HG02623 (cell line): ENCODE measurements at regions not wholly inside any gene's neighbourhood (a gene's known extent, or its start where the extent isn't known, plus 50 kb on each side); places are given as distances from the start of the nearest gene placed in this dataset.

Experiments used
- ATAC-seq: cut with Tn5 transposase; IDR thresholded peaks from one replicate; pipeline ENCODE4 v1.9.1; 2021; ENCODE audit warnings: moderate library complexity; ENCODE audit not compliant: unreplicated experiment

- ATAC-seq = no peak
Measured at GRCh38 chr14:85293612-85294234, 236.2 kb upstream of the FLRT2 start.

- no peak for ATAC-seq
Measured at GRCh38 chr14:85295318-85295717, 234.6 kb upstream of the FLRT2 start.

GRCh38 chr14:85296456-85297210 lies 233.3 kb upstream of the FLRT2 start:
- ATAC-seq = no peak

- ATAC-seq = no peak
Measured at GRCh38 chr14:85300107-85300506, 229.8 kb upstream of the FLRT2 start.

- no peak for ATAC-seq
Measured at GRCh38 chr14:85301506-85301905, 228.4 kb upstream of the FLRT2 start.

- no peak for ATAC-seq
Measured at GRCh38 chr14:85306024-85306423, 223.9 kb upstream of the FLRT2 start.

GRCh38 chr14:85308531-85309300 lies 221.2 kb upstream of the FLRT2 start:
- no peak for ATAC-seq

GRCh38 chr14:85310491-85311272 lies 219.3 kb upstream of the FLRT2 start:
- no peak for ATAC-seq

GRCh38 chr14:85313560-85314207 lies 216.3 kb upstream of the FLRT2 start:
- no peak for ATAC-seq

- no peak for ATAC-seq
Measured at GRCh38 chr14:85315290-85315689, 214.7 kb upstream of the FLRT2 start.

- no peak for ATAC-seq
Measured at GRCh38 chr14:85315733-85316290, 214.1 kb upstream of the FLRT2 start.

GRCh38 chr14:85316701-85317410 lies 213.1 kb upstream of the FLRT2 start:
- ATAC-seq = no peak

GRCh38 chr14:85317491-85318021 lies 212.4 kb upstream of the FLRT2 start:
- no peak for ATAC-seq

GRCh38 chr14:85319101-85319500 lies 210.8 kb upstream of the FLRT2 start:
- ATAC-seq = no peak

GRCh38 chr14:85319998-85320630 lies 209.8 kb upstream of the FLRT2 start:
- no peak for ATAC-seq

- ATAC-seq = no peak
Measured at GRCh38 chr14:85325134-85326017, 204.6 kb upstream of the FLRT2 start.

- no peak for ATAC-seq
Measured at GRCh38 chr14:85332401-85332800, 197.5 kb upstream of the FLRT2 start.

GRCh38 chr14:85333313-85333712 lies 196.6 kb upstream of the FLRT2 start:
- no peak for ATAC-seq
